NCI-H2107 treated with DMSO at 0.1 percent for 48 hours (cell line): ENCODE measurements at regions not wholly inside any gene's neighbourhood (a gene's known extent, or its start where the extent isn't known, plus 50 kb on each side); places are given as distances from the start of the nearest gene placed in this dataset.
A peak's percentile ranks its signal among the peaks of the same experiment; 100 is the strongest.

Source experiments
- DNase-seq: peaks from one replicate; lab custom pipeline; 2025; ENCODE audit not compliant: unreplicated experiment; lab: John Stamatoyannopoulos, UW

GRCh38 chr1:182196897-182197870 is 135.7 kb upstream of the ZNF648 start:
- DNase-seq = peak; percentile 13

GRCh38 chr1:182195733-182196132 is 134.2 kb upstream of the ZNF648 start:
- DNase-seq = no peak

GRCh38 chr1:182193908-182194550 is 132.5 kb upstream of the ZNF648 start:
- DNase-seq = no peak

GRCh38 chr1:182192966-182193365 is 131.5 kb upstream of the ZNF648 start:
- no peak for DNase-seq

DNA sequence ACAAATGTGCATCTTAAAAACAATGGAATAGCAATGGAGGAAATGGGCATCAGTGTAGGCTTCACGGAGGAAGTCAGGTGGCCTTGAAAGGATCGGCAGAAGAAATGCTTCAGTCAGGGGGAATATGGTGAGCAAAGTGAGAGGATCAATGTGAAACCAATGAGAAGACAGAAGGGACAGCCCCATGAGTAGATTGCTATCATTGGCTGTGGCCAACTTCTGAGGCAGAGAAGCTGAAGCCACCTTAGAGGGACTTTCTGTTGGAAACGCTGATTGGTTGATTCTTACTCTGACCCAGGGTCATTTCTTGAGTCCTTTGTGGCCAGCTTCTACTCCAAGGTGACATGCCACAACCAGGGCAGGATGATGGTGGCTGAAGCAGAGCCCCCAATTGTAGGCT is 130.7 kb upstream of the ZNF648 start:
- DNase-seq = no peak

DNA sequence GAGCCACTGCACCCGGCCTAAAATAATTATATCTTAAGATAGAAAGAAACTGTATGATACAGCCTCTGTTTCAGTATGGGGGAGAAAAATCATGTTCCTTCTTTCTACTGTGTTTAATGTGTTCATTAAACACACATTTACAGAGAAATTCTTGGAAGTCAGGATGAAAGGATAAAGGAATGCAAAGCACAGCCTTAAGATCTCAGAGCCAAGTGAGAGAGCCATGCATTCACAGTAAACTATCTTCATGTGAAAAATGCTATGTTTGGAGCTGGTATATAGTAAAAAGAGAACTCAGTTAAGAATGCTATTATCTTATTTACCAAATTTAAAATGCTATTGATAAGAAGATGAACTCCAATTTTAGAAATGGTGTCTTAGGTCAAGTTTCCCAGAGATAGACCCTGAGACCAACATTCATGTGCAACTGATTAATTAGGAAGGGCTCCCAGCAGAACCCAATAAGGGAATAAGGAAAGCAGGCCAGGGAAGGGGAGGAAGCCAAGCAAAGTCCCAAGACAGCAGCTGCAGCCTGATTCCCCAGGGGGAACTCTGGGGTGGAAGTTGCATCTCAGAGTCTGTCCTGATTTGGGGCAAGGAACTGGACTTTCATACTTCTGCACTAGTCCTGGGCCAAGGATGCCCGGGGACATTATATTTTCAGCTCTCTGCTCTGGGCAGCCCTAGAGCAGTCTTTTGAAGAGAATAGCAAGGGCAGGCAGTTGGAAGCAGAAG is 130.0 kb upstream of the ZNF648 start:
- no peak for DNase-seq

DNA sequence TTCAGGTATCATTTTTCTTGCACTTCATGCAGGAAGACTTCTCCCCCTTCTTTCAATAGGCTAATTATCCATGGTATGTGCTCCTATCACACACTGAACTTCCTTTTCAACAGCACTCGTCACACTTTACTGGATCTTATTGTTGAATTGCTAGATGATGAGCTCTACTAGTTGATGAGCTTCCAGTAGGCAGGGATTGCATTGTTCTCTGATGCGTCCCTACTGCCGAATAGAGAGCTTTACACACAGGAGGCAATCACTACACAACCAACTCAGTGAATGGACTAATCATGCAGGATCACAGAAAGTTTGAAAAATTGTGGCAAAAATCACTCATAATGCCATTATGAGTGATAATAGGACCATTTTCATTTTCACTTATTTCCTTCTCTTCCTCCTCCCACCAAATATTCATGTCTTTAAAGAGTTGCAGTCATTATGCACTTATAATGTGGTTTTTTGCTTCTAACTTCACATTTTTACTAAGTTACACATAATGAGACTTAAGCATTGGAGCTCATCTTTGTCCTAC is 128.1 kb upstream of the ZNF648 start:
- no peak for DNase-seq

DNA sequence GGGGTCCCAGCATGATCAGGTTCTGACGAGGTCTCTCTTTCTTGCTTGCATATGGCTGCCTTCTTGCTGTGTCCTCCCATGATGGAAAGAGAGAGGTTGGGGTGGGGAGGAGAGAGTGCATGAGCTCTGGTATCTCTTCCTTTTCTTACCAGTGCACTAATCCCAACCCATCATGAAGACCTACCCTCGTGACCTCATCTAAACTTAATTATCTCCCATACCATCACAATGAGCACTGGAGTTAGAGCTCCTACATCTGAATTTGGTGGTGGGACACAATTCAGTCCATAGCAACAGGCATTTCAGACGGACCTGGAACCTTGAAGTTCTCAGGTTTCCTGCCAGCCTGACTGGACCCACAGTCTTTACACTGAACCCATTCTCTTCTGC is 125.2 kb upstream of the ZNF648 start:
- DNase-seq = no peak

GRCh38 chr1:182185842-182186756 is 124.6 kb upstream of the ZNF648 start:
- DNase-seq = peak; percentile 16

GRCh38 chr1:182185136-182185535 is 123.6 kb upstream of the ZNF648 start:
- no peak for DNase-seq

DNA sequence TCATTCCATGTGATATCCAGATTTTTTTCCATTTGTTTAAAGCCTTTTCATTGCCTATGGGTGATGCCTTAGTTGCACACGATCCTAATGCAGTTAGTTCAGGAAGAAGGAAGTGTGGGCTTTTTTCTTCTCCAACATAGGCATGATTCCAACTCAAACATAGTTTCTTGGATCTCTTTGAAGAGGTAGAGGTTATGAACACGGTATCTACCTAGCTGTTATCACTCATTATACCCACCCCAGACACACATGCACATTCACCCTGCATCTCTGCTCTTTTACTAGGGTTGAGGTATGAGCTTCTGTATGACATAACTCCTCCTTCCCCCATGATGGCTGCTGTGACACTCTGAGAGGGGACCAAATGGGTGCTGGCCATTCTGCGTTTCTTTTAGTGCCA is 122.1 kb upstream of the ZNF648 start:
- DNase-seq = no peak

DNA sequence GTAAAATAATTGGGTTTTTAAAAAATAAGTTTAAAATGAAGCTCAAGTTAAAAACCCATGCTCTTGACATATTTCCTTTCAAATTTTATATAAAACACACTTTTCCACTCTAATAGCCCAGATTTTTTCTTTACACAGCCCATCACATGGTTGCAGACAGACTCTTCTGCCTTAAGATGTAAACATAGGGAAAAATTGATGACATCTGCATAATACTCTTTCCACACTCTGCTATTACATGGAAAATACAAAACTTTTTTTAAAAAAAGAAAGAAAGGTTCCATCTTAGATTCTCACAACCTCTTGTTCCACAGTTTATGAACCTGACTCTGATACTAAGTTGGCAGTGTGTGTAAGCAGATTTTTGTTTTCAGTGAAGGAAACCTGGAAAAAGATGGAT is 120.8 kb upstream of the ZNF648 start:
- no peak for DNase-seq

DNA sequence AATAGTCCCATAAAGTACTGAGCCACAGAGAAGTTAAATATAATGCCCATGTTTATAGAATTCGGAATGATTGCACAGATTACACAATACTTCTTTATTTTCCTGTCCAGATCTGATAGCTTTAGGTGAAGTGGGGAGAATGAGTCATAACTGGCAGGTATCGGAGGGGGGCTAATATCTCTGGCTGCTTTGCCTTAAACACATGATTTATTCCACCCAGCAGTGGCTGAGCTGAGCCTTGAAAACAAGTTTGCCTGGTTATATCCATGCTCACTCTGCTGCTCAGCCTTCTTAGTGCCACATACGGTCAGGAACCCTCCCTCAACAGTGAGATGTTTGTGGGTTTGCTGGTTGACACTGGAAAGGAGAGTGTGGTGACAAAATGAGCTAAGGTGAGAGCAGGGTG is 119.7 kb upstream of the ZNF648 start:
- DNase-seq = no peak

DNA sequence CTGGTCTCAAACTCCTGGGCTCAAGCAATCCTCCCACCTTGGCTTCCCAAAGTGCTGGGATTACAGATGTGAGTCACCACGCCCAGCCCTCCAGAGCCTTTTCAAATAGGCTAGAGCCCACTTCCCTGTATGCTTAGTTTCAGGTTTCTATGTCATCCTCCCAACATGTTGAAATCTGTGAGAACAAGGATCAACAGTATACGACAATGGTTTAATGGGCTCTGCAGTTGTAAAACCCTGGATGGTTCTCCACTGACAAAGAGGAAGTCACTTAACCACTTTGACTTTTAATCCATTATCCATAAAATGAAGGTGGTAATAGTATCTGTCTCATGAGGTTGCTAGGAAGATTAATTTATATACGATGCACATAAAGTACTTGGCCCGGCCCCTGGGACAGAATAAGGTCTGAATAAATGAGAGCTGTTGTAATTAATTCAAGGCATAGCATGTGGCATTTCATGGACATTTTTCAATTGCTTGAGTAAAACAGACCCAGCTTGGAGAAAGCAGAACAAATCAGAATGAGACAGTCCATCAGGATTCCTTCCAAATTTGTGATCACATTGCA is 113.9 kb upstream of the ZNF648 start:
- DNase-seq = peak; percentile 95

GRCh38 chr1:182174513-182174855 is 113.0 kb upstream of the ZNF648 start:
- DNase-seq = no peak

DNA sequence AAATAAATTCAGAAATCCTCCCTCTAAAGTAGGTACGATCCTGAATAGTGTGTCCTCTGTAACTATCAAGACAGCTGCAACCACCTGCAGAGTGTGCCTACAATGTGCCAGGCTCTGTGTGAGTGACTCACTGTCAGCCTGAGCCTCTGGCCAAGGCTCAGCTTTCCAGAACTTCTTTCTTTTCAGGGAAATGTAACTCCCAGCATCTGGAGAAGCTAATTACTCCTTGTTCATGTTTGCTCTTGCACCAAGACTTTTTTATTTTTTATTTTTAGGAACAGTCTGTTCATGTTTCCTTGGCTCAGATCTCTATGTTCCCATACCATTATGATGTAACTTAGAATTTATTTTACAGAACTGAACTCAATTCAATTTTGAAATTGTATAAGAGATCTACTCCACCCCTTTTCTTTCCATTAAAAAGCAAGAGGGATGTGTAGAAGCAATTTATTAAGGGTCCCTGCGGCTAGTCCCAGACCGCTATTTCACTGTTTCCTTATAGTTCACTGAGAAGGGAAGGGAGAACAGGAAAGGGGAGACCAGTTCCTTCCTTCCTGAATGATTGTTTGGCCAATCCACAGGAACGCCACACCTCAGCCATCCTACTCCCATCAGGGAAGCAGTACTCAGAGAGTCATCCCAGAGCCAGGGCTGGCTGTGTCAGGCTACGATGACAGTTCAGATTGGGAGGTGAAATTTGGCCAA is 112.4 kb upstream of the ZNF648 start:
- no peak for DNase-seq

DNA sequence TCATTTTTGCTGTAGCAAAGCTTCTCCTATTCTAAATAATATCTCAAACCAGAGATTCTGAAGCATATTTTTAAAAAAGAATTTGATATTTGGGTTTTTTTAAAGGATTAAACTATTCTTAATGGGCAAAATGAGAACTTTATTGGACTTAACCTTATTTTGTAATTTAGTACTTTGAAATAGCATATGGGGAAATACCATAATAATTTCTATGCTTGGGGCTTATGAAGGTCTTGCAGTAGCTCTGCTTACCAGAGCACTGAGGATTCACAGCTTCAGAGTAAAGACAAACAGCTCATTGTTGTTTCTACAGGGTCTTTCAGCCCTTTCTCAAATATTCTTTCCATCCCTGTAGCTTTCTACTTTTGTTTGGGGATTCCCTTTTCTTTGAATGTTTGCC is 111.2 kb upstream of the ZNF648 start:
- no peak for DNase-seq

- no peak for DNase-seq
Measured at GRCh38 chr1:182170891-182171461, 109.5 kb upstream of the ZNF648 start.

DNA sequence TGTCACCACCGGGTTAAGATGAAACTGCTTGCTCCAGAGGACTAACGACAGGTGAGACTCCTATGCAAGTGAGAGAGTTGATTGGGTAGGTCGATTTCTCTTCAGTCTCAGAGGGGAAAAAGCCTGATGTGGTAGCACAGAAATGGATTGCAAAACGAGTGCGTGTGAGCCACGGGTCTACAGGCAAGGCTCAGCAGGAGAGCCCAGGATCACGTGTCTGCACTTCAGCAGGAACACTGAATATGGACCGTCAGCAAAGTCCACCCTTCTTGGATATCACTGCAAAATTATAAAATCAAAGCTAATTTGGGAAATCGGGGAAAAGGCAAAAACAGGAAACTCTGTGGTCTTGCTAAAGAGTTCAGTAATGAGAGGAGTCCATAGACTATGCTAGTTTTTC is 107.7 kb upstream of the ZNF648 start:
- peak; percentile 19 for DNase-seq
